ENCODE measurements at regions not wholly inside any gene's neighbourhood (a gene's known extent, or its start where the extent isn't known, plus 50 kb on each side); places are given as distances from the start of the nearest gene placed in this dataset.
"Not testable (repeated sequence)": the region's sequence is repeated elsewhere in the genome, so short reads cannot be mapped to it uniquely, and the experiment has no call there.

DNA sequence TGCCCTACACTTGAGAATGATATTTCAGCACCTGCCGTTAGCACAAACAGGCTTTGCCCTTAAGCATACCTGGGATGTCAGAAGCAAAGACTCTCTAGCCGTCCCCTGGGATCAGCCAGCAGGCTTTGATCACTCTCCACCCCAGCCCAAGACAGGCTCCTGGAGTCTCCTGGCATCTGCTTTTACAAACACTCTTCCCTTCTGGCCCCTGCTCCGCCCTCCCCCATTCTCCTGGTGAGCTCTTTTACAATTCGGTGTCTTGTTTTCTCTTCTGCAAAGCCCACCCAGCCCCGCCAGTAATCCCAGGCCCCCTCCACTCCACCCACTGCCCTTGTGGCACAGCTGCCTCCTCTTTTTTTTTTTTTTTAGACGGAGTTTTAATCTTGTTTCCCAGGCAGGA, 50.4 kb downstream of the KATNIP start:
- DNase-seq = no peak
- intact Hi-C loops (cut with DNase I) = no loop called here

DNA sequence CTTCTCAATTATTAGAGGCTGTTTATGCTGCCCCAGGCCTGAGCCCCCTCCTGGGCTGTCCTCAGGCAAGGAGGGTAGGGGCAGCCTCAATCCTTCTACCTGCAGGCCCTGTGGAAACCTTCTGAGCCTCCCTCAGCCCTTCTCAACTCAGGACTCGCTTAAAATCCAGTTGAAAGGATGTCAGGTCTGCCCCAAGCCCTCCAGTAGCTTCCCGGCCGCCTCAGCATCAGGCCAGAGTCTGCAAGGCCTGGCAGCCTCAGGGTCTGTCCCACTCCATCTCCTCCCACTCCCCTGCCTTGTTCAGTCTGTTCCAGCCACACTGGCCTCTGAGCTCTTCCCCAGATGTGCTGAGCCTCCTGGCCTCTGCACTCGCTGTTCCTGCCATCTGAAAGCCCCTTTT, 52.2 kb downstream of the KATNIP start:
- intact Hi-C loops (cut with DNase I) = no loop called here
- DNase-seq = no peak

DNA sequence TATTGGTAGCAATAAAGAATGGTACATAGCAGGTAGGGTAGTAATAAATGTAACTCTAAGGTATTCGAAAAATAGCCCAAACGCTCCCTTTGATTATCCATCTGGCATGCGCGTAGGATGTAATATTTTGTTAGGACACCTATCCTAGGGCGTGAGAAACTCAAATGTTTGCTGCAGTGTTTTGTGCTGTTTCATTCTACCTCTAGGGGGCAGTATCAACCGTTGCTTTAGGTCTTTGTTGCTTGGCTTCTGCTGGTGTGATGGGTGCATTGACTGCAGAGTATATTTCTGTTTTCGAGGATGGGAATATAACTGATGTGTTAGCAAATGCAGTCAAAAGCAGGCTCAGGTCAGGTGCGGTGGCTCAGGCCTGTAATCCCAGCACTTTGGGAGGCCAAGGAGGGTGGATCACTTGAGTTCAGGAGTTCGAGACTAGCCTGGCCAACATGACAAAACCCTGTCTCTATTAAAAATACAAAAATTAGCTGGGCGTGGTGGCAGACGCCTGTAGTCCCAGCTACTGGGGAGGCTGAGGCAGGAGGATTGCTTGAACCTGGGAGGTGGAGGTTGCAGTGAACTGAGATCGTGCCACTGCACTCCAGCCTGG, 55.7 kb downstream of the KATNIP start:
- DNase-seq = peak in 24 of 42 donors; percentile 8 to 70 (median 42)
- intact Hi-C loops (cut with DNase I) = not testable (repeated sequence)

DNA sequence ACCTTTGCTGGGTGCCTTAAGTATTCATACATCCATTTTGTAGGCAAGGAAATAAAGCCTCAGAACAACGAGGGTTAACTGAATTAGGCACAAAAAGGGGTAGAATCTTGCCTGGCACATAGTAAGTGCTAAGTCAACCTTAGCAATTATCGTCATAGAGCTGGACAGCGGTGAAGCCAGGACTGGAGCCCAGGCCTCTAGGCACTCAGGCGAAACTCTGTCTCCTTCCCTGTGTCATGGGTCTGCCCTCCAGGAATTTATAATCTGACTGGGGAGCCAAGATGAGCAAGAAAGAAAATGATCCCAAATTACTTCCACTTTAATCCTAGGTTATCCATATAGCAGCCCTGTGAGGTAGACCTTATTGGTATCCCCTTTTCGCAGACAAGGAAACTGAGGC, 61.4 kb downstream of the KATNIP start:
- intact Hi-C loops (cut with DNase I) = no loop called here
- DNase-seq = no peak

DNA sequence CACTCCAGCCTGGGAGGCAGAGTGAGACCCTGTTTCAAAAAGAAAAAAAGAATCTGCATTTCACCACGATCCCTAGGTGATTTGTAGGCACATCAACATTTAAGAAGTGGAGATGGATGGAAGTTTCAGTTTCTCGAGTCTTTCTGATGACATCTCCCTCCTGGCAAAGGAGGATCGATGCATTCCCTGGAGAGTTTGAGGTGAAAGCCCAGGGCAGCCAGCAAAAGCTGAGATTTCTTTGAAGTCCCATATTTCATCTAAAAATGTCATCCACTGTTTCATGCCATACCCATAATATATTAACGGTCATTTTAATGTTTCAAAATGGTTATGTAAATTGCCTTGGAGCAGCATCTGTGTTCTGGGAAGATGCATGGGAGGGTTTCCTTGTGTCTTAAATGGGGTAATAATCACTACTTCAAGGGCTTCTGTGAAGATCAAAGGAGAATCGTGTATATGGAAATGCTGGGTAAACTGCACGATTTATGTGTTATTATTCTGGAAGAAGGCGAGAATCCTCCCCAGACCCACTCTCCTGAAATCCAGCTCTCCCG, 63.4 kb downstream of the KATNIP start:
- DNase-seq = no peak
- intact Hi-C loops (cut with DNase I) = no loop called here

DNA sequence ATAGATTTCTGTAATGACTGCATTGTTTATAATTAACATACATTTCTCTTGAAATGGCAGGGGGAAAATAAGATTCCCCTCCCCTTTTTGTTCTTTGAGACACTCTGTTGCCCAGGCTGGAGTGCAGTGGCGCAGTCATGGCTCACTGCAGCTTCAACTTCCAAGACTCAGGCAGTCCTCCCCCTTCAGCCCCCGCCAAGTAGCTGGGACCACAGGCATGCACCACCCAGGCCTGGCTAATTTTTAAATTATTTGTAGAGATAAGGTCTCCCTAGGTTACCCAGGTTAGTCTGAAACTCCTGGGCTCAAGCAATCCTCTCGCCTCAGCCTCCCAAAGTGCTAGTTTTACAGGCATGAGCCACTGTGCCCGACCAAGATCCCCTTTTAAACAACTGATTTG, 67.7 kb downstream of the KATNIP start:
- no peak for DNase-seq
- intact Hi-C loops (cut with DNase I) = no loop called here

DNA sequence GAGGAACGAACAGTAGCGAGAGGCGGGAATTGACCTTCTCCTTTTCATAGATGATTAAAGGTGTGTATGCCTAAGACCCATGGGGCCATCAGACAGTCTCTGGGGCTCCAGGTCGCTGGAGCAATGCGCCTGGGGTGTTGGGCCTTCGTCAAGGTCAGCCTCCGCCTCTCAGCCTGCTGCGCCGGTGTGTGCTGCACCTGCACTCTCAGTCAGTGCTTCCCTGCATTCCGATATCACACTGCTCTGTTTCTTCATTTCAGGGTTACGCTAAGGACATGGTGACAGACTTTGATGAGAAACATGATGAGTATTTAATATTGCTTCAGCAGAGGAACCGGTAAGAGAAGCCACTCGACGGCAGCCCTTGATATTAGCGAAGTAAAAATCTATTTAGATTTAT, 68.2 kb downstream of the KATNIP start:
- DNase-seq = peak in 8 of 42 donors; percentile 10 to 42 (median 18)
- intact Hi-C loops (cut with DNase I) = no loop called here

DNA sequence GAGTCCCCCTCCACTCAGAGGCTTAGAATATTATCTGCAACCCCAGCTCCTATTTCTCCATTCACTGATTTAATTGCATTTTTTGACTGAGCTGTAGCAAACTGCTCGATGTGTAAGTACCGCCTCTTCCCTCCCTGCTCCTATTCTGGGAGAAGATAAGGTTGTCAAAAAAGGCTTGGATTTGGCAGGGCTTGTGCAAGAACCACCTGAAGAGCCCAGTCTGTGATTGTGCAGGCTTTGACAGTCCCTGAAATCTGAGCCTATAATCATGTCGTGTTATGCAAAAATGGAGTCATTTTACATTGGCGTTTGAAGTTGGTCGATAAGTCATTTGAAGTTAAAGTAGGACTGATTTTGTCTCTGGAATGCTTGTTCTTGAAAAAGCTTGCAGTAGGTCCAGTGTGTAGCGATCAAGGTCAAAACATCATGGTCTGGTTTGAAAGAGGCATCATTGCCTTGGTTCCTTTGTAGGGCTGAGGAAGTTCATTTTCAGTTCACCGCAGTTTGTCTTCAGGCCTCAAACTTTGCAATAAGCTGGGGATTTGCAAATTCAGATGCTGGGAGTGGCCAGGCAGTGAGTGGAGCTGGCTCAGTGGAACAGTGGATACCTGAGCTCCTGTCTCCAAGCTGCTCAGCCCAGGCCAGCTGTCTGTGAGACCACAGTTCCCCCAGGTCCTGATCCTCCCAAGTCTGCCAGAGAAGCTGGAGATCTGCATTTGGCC, 68.8 kb downstream of the KATNIP start:
- intact Hi-C loops (cut with DNase I) = no loop called here
- DNase-seq = peak in 21 of 42 donors; percentile 11 to 83 (median 47)

DNA sequence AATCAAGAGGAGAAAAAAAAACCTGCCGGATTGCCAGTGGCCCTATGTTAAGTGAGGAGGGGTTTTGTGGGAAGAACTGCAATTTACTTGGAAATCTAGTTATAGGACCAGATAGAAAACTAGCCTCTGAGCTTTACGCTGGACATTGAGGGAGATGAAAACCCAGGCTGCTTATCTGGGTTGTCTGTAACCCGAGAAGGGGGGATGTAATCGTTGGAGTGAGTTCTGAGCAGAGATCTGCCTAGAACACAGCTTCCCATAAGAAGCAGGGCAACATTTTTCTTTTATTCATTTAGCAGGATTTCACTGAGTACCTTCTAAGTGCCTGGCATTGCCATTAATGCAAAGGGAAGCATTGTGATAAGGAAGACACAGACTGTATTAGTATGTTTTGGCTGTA, 70.6 kb downstream of the KATNIP start:
- intact Hi-C loops (cut with DNase I) = no loop called here
- DNase-seq = no peak

DNA sequence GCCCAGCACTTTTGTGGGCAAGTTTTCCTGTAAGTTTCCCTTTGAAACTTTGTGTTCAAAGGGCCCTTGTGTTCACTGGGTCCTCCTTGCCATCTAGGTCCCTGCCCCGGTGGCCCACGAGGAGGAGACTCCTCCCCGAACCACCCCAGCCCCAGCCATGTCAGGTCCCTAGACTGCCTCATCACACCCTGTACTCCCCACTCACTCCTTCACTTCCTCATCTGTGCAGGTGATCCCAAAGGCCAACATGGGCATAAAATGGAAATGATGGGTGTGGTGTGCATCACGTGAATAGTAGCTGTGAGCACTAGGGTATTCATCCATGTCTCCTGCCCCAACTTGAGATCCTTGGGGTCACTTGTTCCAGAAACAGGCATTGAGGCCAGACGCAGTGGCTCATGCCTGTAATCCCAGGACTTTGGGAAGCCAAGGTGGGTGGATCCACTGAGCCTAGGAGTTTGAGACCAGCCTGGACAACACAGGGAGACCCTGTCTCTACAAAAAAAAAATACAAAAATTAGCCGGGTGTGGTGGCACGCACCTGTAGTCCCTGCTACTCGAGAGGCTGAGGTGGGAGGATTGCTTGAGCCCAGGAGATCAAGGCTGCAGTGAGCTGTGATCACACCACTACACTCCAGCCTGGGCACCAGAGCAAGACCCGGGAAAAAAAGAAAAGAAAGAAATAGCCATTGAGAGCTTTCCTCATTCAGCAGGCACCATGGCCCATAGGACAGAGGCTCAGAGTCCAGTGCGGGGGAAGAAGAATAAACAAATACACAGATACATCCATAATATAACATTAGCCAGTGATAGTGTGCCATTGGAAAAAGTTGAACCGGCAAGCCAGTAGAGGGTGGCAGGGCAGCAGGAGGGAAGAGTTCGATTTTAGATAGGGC, 74.5 kb downstream of the KATNIP start:
- intact Hi-C loops (cut with DNase I) = no loop called here
- no peak for DNase-seq

DNA sequence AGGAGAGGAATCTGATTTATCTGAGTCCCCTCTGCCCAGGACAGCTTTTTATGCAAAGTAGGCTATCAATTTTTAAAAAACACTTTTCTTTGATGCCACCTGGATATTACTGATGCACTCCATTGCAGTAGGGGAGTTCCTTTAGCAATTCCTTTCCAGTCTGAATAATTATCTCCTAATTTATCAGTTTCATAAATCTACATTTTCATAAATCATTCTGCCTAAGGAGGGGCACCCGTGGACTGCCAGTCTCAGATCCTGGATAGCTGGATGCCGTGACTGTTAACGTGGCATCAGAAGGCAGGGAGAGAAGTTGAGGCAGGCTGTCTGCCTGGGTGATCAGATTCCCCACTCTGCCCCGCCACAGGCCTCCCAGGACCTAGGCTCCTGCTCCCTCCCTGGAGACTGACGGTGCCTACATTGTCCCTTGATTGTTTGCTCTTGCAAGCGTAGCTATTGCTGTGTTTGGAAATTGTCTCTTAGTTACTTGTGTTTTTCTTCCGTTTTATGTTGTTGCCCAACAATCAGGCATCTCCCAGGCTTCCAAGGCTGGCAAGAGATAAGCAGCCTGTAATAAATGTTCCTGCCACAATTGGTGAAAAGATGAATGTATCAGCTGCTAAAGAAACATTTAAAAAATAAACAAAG, 75.2 kb downstream of the KATNIP start:
- no peak for DNase-seq
- intact Hi-C loops (cut with DNase I) = no loop called here

DNA sequence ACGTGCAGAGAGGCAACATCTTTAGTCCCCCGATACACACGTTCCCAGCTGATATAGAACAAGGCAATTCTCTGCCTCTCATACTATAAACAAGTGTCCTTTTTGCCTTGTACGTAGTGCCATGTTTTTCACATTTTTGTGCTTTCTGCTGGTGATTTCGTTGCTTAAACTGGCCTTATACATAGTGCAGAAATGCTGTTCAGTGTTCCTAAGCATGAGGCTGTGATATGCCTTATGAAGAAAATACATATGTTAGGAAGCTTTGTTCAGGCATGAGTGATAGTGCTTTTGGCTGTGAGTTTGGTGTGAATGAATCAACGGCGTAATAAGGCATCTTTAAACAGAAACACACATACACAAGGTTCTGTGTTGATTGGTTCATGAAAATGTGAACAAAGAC, 77.2 kb downstream of the KATNIP start:
- DNase-seq = no peak
- intact Hi-C loops (cut with DNase I) = no loop called here

DNA sequence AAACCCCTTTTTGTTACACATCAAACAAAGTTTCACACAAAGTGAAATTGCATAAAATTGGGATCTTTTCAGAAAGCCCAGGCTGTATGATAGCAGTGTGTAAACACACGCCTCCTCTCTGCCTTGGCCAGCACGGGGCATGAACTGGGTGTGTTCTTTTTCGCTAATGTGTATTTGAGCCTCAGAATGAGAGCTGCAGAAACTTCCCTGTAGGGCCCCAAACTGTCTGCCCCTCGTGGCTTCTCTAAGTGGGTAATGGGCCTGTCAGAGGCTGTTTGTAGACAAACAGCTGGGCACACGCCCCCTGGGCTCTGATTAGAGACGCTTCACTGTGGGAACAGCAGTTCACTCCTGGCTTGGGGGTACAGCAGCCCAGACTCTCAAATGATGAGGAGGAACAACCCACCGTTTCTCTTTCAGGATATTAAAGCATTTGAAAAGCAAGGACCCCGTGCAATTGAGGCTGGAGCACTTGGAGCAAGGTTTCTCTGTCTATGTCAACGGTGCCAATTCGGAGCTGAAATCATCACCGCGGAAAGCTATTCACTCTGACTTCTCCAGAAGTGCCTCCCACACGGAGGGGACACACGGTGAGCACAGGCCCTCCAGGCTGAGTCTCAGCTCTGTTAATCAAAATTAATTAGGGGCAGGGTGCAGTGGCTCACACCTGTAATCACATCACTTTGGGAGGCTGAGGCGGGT, 78.4 kb downstream of the KATNIP start:
- DNase-seq = no peak
- intact Hi-C loops (cut with DNase I) = no loop called here

DNA sequence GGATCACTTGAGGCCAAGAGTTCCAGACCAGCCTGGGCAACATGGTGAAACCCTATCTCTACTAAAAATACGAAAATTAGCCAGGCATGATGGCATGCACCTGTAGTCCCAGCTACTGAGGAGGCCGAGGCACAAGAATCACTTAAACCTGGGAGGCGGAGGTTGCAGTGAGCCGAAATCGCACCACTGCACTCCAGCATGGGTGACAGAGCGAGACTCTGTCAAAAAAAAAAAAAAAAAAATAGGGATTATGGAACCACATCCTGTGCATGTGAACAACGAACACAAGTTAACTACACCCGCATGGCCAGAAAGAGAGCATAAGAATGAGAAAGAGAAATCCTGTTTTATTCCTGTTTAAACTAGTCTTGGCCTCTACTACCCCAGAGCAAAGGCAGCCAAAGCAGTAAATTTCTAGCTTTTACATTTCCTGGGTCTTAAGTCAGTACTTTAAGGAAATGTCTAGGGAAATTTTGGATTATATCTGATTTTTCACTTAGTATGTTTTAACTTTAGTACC, 79.1 kb downstream of the KATNIP start:
- DNase-seq = not testable (repeated sequence)

DNA sequence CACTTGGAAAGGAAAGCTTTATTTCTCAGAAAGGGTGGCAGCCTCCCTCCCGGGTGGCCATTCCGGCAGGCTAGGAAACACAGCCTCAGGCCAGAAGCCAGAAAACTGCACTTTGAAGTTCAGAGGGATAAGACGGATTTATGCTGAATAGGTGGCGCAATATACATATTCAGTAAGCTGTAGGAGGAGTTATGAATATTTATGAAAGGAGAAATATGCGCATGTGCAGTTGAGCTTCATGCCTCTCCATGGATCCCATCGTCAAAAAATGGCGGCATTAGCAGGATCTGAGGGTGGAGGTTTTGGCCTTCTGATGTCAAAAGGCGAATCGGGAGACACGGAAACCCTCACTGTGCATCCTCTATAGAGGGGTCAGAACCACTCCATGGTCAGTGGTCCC, 82.3 kb downstream of the KATNIP start:
- DNase-seq = peak in 13 of 42 donors; percentile 6 to 51 (median 38)
- intact Hi-C loops (cut with DNase I) = no loop called here

More for the DNA sequence above, 79.1 kb downstream of the KATNIP start:
- intact Hi-C loops (cut with DNase I) = not testable (repeated sequence)

DNA sequence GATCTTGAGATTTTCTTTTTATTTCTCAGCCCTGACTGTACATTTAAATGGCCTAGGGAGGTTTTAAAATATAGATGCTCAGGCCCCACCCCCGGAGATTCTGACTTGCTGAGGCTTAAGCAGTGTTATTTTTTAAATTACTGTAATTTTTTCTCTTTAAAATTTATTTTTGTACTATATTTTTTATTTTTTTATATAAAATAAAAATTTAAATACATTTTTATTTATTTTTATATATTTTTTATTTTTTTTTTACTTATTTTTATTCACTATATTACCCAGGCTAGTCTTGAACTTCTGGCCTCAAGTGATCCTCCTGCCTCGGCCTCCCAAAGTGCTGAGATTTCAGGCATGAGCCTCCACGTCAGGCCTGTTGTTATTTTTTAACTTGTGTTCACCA, 83.3 kb downstream of the KATNIP start:
- DNase-seq = no peak
- intact Hi-C loops (cut with DNase I) = no loop called here

DNA sequence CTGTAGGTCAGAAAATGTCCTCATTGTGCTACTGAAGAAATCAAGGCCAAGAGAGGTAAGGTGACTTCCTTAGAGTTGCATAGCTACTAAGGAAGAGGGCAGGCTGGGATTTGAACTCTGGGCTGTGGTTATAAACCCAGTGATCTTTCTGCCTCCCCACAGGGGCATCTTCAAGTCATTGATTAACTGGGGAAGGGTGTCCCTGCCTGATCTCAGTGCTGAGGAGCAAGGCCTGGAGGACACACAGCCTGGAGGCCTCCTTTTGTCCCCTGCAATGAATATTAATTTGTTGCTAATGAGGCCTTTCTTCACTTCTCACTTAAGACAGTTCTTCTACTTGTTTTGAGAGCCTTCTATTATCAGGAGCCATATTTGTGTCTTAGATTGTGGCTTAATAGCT, 83.8 kb downstream of the KATNIP start:
- intact Hi-C loops (cut with DNase I) = no loop called here
- DNase-seq = no peak

DNA sequence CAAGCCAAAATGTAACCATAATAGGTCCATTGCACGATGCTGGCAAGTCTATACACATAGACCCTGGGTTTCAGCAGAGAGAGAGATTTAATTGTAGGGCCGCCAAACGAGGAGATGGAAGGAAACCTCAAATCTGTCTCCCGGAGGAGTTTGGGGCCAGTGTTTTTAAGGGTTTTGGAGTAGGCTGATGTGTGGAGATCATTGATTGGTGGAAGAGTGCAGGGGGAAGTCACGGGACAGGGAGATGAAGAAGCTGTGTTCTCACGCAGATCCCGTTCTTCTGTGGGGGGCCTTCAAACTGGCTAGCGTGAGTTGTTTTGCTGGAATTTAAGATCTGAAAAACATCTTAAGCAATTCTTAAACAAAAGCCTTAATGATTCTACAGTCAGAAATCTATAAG, 84.8 kb downstream of the KATNIP start:
- no peak for DNase-seq
- intact Hi-C loops (cut with DNase I) = loop anchor here (5.0 kb wide), 1 partner anchor 438 kb away; no protein-coding TSS in a partner anchor
